Subcutaneous abdominal adipose tissue (tissue), 5 donors: ENCODE measurements at regions not wholly inside any gene's neighbourhood (a gene's known extent, or its start where the extent isn't known, plus 50 kb on each side); places are given as distances from the start of the nearest gene placed in this dataset.
"Not testable (repeated sequence)": the region's sequence is repeated elsewhere in the genome, so short reads cannot be mapped to it uniquely, and the experiment has no call there.

Source experiments
- H3K27ac ChIP-seq: one replicate; pipeline ENCODE4 v1.7.0; 2013; ENCODE audit warnings: low read depth, mild to moderate bottlenecking, inconsistent platforms, low read length, moderate library complexity
- H3K27me3 ChIP-seq, 5 donors: one replicate each; pipeline ENCODE4 v1.7.0; 2013; ENCODE audit warnings: low read length in 5 of 5, inconsistent platforms in 1 of 5; ENCODE audit not compliant: control insufficient read depth in 5 of 5, insufficient read depth in 4 of 5
- H3K36me3 ChIP-seq, 5 donors: one replicate each; pipeline ENCODE4 v1.7.0; 2013; ENCODE audit warnings: low read length in 5 of 5; ENCODE audit not compliant: control insufficient read depth in 5 of 5, insufficient read depth in 5 of 5
- H3K4me1 ChIP-seq, 5 donors: one replicate each; pipeline ENCODE4 v1.7.0; 2013; ENCODE audit warnings: low read length in 5 of 5, mild to moderate bottlenecking in 3 of 5, moderate library complexity in 1 of 5; ENCODE audit not compliant: control insufficient read depth in 5 of 5, insufficient read depth in 5 of 5
- H3K4me3 ChIP-seq, 5 donors: one replicate each; pipeline ENCODE4 v1.7.0; 2013; ENCODE audit warnings: low read length in 5 of 5, low read depth in 1 of 5
- H3K9ac ChIP-seq, 5 donors: one replicate each; pipeline ENCODE4 v1.7.0; 2013; ENCODE audit warnings: low read length in 5 of 5, mild to moderate bottlenecking in 4 of 5, moderate library complexity in 3 of 5
- H3K9me3 ChIP-seq, 5 donors: one replicate each; pipeline ENCODE4 v1.7.0; 2013; ENCODE audit warnings: low read length in 5 of 5; ENCODE audit not compliant: control insufficient read depth in 5 of 5
- donor health status: healthy.
- donor health status: healthy.
- donor health status: healthy.
- donor health status: healthy.
- donor health status: healthy.

GRCh38 chr17:20683651-20684229, 104.2 kb downstream of the CDRT15L2 start:
- H3K9me3 ChIP-seq, H3K36me3 ChIP-seq, H3K27me3 ChIP-seq, H3K27ac ChIP-seq, H3K4me1 ChIP-seq, H3K9ac ChIP-seq, H3K4me3 ChIP-seq: not testable (repeated sequence)

GRCh38 chr17:20684975-20685374, 105.5 kb downstream of the CDRT15L2 start:
- H3K27ac ChIP-seq, H3K4me1 ChIP-seq, H3K4me3 ChIP-seq, H3K36me3 ChIP-seq, H3K9me3 ChIP-seq, H3K27me3 ChIP-seq, H3K9ac ChIP-seq: not testable (repeated sequence)

GRCh38 chr17:20687584-20687983, 108.1 kb downstream of the CDRT15L2 start:
- H3K4me3 ChIP-seq, result not testable (repeated sequence)

GRCh38 chr17:20689170-20689749, 109.7 kb downstream of the CDRT15L2 start:
- H3K27me3 ChIP-seq, H3K27ac ChIP-seq, H3K4me1 ChIP-seq, H3K9me3 ChIP-seq, H3K36me3 ChIP-seq, H3K4me3 ChIP-seq, H3K9ac ChIP-seq: not testable (repeated sequence)

More at GRCh38 chr17:20687584-20687983, 108.1 kb downstream of the CDRT15L2 start:
- H3K36me3 ChIP-seq, H3K9ac ChIP-seq, H3K27ac ChIP-seq, H3K9me3 ChIP-seq, H3K4me1 ChIP-seq, H3K27me3 ChIP-seq: not testable (repeated sequence)

- H3K9ac ChIP-seq, H3K4me3 ChIP-seq, H3K27ac ChIP-seq, H3K9me3 ChIP-seq, H3K36me3 ChIP-seq, H3K4me1 ChIP-seq, H3K27me3 ChIP-seq: not testable (repeated sequence)
Measured at GRCh38 chr17:20692706-20693105, 113.2 kb downstream of the CDRT15L2 start.

- H3K4me3 ChIP-seq, H3K9ac ChIP-seq, H3K9me3 ChIP-seq, H3K27ac ChIP-seq, H3K36me3 ChIP-seq, H3K4me1 ChIP-seq, H3K27me3 ChIP-seq: not testable (repeated sequence)
Measured at GRCh38 chr17:20695871-20696270, 116.3 kb downstream of the CDRT15L2 start.

- H3K9me3 ChIP-seq, H3K4me3 ChIP-seq, H3K27ac ChIP-seq, H3K9ac ChIP-seq, H3K27me3 ChIP-seq, H3K4me1 ChIP-seq, H3K36me3 ChIP-seq: not testable (repeated sequence)
Measured at GRCh38 chr17:20698463-20699206, 119.1 kb downstream of the CDRT15L2 start.

- H3K9ac ChIP-seq, H3K27ac ChIP-seq, H3K4me3 ChIP-seq, H3K9me3 ChIP-seq, H3K36me3 ChIP-seq, H3K27me3 ChIP-seq, H3K4me1 ChIP-seq: not testable (repeated sequence)
Measured at GRCh38 chr17:20700528-20700927, 121.0 kb downstream of the CDRT15L2 start.

- H3K27ac ChIP-seq, H3K4me3 ChIP-seq, H3K27me3 ChIP-seq, H3K4me1 ChIP-seq, H3K9me3 ChIP-seq, H3K9ac ChIP-seq, H3K36me3 ChIP-seq: not testable (repeated sequence)
Measured at GRCh38 chr17:20701366-20701765, 121.8 kb downstream of the CDRT15L2 start.

- no peaks in the 10 kb centered on the region for H3K36me3 ChIP-seq
- H3K4me1 ChIP-seq, result peaks cover 0 to 3% (median 0%) of the 10 kb centered on the region in 5 donors
- peaks cover 0 to 2% (median 0%) of the 10 kb centered on the region in 5 donors for H3K9me3 ChIP-seq
- peaks cover 0 to 4% (median 0%) of the 10 kb centered on the region in 5 donors for H3K27me3 ChIP-seq
- no peak overlapping the region for H3K4me3 ChIP-seq
- H3K27ac ChIP-seq, result no peak overlapping the region
- H3K9ac ChIP-seq, result no peak overlapping the region
Measured at GRCh38 chr17:20702692-20703091, 123.2 kb downstream of the CDRT15L2 start.
